ENCODE measurements at regions not wholly inside any gene's neighbourhood (a gene's known extent, or its start where the extent isn't known, plus 50 kb on each side); places are given as distances from the start of the nearest gene placed in this dataset.
"Not testable (repeated sequence)": the region's sequence is repeated elsewhere in the genome, so short reads cannot be mapped to it uniquely, and the experiment has no call there.

GRCh38 chr2:242108797-242109500 is 239.4 kb downstream of the RTP5 start:
- not testable (repeated sequence) for DNase-seq (ENCODE audit: low read depth)

GRCh38 chr2:242109819-242110218 is 240.3 kb downstream of the RTP5 start:
- not testable (repeated sequence) for DNase-seq (ENCODE audit: low read depth)

- DNase-seq (ENCODE audit: low read depth), result not testable (repeated sequence)
Observed at GRCh38 chr2:242111954-242112353, 242.4 kb downstream of the RTP5 start.

DNA sequence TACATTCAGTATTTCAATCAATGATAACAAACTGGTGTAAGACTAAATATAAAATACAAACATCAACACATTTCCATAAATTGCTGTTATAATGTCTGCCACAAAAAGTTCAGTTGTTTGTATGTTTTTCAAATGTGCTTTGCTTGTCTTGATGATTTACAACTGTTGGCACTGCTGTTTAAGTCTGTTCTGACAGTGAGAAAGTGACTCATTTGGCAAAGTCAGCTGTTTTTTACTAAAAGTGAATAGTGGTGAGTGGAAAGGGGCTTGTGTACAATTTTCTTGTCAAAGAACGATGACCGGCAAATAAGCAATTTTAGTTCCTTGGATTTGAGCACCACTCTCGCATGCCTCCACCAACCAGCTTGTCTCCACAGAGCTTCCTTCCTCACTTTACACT is 244.0 kb downstream of the RTP5 start:
- DNase-seq (ENCODE audit: low read depth), result not testable (repeated sequence)

DNA sequence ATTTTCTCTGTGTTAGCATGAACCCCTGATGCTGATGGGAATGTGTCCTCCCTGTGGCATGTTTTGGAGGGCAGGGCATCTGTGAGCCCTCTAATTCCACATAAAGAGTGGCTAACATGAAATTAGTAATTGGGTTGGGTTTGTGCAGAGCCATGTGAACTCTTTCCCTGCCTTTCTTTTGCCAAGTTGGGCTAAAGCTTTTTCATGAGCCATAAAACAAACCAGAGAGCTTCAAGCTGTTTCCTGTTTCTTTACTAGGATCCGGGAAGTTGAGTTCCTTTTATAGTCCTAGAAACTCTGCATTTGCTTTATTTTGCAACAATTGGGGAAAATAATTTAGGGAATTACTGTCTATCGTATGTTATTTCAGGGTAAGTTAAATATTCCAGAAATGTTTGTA is 247.1 kb downstream of the RTP5 start:
- not testable (repeated sequence) for DNase-seq (ENCODE audit: low read depth)

- not testable (repeated sequence) for DNase-seq (ENCODE audit: low read depth)
Observed at GRCh38 chr2:242117305-242117704, 247.8 kb downstream of the RTP5 start.

- DNase-seq (ENCODE audit: low read depth), result not testable (repeated sequence)
Observed at GRCh38 chr2:242119682-242120081, 250.2 kb downstream of the RTP5 start.

DNA sequence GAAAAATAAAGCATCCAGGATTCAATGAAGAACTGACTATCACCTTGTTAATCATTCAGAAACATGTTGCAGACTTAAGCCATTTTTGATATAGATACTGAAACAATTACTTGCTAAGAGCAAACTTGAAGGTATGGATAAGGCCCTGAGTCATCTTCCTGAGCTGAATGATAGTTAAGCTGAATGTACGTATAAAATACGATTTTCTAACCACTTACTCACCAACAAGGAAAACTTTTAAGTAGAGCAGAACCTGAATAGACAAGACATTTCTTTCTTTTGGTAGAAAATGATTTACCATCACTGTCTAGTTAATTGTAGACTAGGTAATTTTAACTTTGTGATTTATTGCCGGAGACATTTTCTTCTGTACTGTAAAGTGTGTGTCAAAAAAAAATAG is 261.2 kb downstream of the RTP5 start:
- not testable (repeated sequence) for DNase-seq (ENCODE audit: low read depth)

DNA sequence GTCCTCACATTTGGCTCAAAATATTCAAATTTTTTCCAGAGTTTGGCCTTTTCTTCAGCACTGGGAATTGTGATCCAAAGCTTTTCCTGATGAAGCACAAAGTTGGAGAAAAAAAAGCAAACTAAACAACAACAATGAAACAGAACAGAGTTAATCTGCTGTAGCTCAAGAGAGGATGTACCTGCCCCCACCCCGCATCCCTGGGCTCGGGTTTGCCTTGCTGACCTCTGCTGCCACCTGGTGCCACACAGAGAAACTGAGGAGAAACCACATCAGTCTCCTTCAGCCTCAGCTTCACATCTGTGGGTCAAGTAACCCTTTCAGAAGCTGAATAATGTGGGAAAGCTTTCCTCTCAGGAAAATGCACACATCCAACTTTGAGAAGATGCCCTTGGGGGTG is 290.4 kb downstream of the RTP5 start:
- not testable (repeated sequence) for DNase-seq (ENCODE audit: low read depth)

DNA sequence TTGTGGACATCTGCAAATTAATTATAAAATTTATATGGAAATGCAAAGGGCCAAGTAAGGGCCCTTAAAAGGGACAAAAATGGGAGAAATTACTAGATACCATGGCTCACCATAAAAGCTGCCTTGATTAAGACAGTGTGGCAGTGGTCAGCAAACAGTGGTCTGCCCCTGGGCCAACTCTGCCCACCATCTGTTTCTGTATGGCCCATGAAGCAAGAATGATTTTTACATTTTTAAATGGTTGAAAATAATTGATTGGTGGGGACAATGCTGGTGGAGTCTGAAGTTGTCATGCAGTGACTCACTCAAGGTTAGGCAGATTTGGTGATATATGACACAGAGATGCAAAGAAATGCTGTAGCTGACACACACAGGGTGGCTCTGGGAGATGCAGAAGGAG is 295.6 kb downstream of the RTP5 start:
- not testable (repeated sequence) for DNase-seq (ENCODE audit: low read depth)

GRCh38 chr2:242171290-242171689 is 301.8 kb downstream of the RTP5 start:
- DNase-seq (ENCODE audit: low read depth), result not testable (repeated sequence)

Measured in GM04503 (cell line).